ENCODE measurements at regions not wholly inside any gene's neighbourhood (a gene's known extent, or its start where the extent isn't known, plus 50 kb on each side); places are given as distances from the start of the nearest gene placed in this dataset.

DNA sequence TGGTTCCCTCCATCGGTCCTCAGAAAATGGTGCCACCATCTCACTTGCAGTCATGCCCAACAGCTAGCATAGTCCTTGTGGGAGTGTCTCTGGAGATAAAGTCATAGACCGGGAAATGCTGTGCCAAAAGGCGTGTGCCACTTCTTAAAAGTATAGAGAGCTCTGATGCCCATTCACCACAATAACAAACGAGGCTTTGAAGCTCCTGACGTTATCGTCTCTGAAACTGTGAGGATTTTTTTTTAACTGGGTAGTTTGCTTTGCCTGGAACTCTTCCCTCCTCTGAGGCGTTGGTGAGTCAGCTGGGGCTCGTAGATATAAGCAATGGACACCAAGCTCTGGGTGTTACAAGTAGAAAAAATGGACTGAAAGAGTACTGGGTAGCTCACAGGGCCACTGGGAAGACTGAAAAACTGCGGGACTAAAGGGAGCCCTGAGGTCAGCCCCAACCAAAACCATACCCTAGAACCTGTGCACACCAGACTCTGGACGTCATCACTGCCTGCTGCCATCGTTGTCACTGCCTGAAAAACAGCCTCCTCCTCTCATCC is 89.4 kb upstream of the TRIM2 start:
- no peaks in the 10 kb centered on the region for H3K4me1 Mint-ChIP-seq (ENCODE audit: low read depth, unreplicated experiment)
- Histone ChIP-seq H3K4me1 (peaks cover 11% of the 10 kb centered on the region), H3K9me3 (no peaks in the 10 kb centered on the region), H3K4me3 (ENCODE audit: low read depth, low read length) (no peak overlapping the region), H3K27me3 (replicated peaks; ENCODE audit: control insufficient read depth, insufficient read depth, low read length) (no peaks in the 10 kb centered on the region), H3K36me3 (ENCODE audit: control insufficient read depth, insufficient read depth, low read length) (no peaks in the 10 kb centered on the region)
- intact Hi-C loops (cut with micrococcal nuclease; ENCODE audit: unreplicated experiment): no loop called here
- H3K9me3 Mint-ChIP-seq (ENCODE audit: unreplicated experiment): no peaks in the 10 kb centered on the region
- no peak overlapping the region for H3K4me3 Mint-ChIP-seq (ENCODE audit: unreplicated experiment)
- no TSS peak for BruUV-seq (replicated peaks)
- ChIA-PET CTCF (no interaction called here), POLR2A (no interaction called here)
- H3K36me3 Mint-ChIP-seq (ENCODE audit: insufficient read depth, unreplicated experiment): peaks cover 5% of the 10 kb centered on the region
- no peaks in the 10 kb centered on the region for H3K27me3 Mint-ChIP-seq (ENCODE audit: insufficient read depth, unreplicated experiment)
- H3K27ac Mint-ChIP-seq (ENCODE audit: unreplicated experiment): peak overlapping the region; percentile 56
- DNase-seq: no peak
- TF ChIP-seq, protein P1, sequence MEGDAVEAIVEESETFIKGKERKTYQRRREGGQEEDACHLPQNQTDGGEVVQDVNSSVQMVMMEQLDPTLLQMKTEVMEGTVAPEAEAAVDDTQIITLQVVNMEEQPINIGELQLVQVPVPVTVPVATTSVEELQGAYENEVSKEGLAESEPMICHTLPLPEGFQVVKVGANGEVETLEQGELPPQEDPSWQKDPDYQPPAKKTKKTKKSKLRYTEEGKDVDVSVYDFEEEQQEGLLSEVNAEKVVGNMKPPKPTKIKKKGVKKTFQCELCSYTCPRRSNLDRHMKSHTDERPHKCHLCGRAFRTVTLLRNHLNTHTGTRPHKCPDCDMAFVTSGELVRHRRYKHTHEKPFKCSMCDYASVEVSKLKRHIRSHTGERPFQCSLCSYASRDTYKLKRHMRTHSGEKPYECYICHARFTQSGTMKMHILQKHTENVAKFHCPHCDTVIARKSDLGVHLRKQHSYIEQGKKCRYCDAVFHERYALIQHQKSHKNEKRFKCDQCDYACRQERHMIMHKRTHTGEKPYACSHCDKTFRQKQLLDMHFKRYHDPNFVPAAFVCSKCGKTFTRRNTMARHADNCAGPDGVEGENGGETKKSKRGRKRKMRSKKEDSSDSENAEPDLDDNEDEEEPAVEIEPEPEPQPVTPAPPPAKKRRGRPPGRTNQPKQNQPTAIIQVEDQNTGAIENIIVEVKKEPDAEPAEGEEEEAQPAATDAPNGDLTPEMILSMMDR (IDR thresholded peaks at IDR 0.05; ENCODE audit: insufficient read depth in 1 of 2, low read depth in 1 of 2, low read length in 1 of 2, severe bottlenecking in 1 of 2, unreplicated experiment in 1 of 2): no peak

DNA sequence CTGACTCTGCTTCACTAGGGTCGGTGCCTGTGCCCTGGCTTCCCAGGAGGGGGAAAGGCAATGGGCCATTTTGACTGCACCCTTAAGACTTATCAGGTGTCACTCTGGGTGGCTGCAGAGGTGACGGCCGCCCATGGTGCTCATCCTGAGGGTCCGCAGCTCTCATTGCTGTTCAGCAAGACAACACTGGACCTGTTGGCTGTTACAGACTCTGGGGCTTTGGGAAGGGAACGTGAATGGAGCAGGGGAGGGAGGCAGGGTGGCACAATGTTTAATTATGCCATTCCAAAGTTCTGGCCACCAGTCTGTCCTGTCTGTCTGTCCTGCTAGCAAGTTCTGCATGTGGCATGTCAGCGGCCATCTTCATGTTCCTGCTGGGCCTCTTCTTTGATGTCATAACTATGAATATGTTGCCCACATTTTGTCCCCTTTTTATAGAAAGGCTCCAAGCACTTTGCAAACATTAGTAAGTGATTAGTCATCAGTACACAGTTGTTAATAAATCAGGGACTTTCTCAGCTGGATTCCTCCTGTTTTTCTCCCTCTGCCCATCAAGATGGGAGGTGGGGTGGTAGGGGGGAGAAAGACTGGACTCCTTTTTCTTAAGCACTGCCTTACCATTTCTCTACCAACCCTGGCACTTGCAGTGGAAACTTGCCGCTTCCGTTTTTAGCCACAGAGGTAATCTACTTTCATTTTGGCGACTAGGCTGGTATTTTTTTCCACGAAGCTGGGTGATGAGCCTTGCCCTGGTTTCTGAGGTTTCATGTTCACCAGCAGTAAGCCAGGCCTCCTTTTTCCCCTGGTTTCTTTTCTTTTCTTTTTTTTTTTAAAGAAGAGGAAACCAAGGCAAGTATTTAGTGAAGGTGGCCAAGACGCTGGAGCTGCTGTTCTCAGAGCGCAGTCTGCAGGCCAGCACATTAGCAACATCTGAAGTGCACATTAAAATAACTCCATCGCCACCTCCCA is 88.6 kb upstream of the TRIM2 start:
- ChIA-PET CTCF (no interaction called here), POLR2A (no interaction called here)
- Histone ChIP-seq H3K4me1 (peaks cover 11% of the 10 kb centered on the region), H3K9me3 (no peaks in the 10 kb centered on the region), H3K4me3 (ENCODE audit: low read depth, low read length) (no peak overlapping the region), H3K36me3 (ENCODE audit: control insufficient read depth, insufficient read depth, low read length) (no peaks in the 10 kb centered on the region), H3K27me3 (replicated peaks; ENCODE audit: control insufficient read depth, insufficient read depth, low read length) (no peaks in the 10 kb centered on the region)
- no peaks in the 10 kb centered on the region for H3K4me1 Mint-ChIP-seq (ENCODE audit: low read depth, unreplicated experiment)
- no peaks in the 10 kb centered on the region for H3K9me3 Mint-ChIP-seq (ENCODE audit: unreplicated experiment)
- peak overlapping the region; percentile 56 for H3K27ac Mint-ChIP-seq (ENCODE audit: unreplicated experiment)
- TF ChIP-seq, protein P1 (IDR thresholded peaks at IDR 0.05; ENCODE audit: insufficient read depth in 1 of 2, low read depth in 1 of 2, low read length in 1 of 2, severe bottlenecking in 1 of 2, unreplicated experiment in 1 of 2): no peak
- peak overlapping the region; percentile 17 for H3K4me3 Mint-ChIP-seq (ENCODE audit: unreplicated experiment)
- H3K36me3 Mint-ChIP-seq (ENCODE audit: insufficient read depth, unreplicated experiment): peaks cover 5% of the 10 kb centered on the region
- BruUV-seq (replicated peaks): no TSS peak
- peak in 1 of 2 experiments; percentile 25 for DNase-seq
- intact Hi-C loops (cut with micrococcal nuclease; ENCODE audit: unreplicated experiment): no loop called here
- no peaks in the 10 kb centered on the region for H3K27me3 Mint-ChIP-seq (ENCODE audit: insufficient read depth, unreplicated experiment)

- DNase-seq: no peak
- CTCF ChIA-PET: no interaction called here
- no peaks in the 10 kb centered on the region for H3K27me3 Mint-ChIP-seq (ENCODE audit: insufficient read depth, unreplicated experiment)
- POLR2A ChIA-PET: no interaction called here
- H3K36me3 Mint-ChIP-seq (ENCODE audit: insufficient read depth, unreplicated experiment): peaks cover 5% of the 10 kb centered on the region
- TF ChIP-seq, protein P1 (IDR thresholded peaks at IDR 0.05; ENCODE audit: insufficient read depth in 1 of 2, low read depth in 1 of 2, low read length in 1 of 2, severe bottlenecking in 1 of 2, unreplicated experiment in 1 of 2): no peak
- BruUV-seq (replicated peaks): no TSS peak
- no peak overlapping the region for H3K4me3 Mint-ChIP-seq (ENCODE audit: unreplicated experiment)
- intact Hi-C loops (cut with micrococcal nuclease; ENCODE audit: unreplicated experiment): no loop called here
- H3K4me1 Mint-ChIP-seq (ENCODE audit: low read depth, unreplicated experiment): no peaks in the 10 kb centered on the region
- Histone ChIP-seq H3K36me3 (ENCODE audit: control insufficient read depth, insufficient read depth, low read length) (no peaks in the 10 kb centered on the region), H3K4me3 (ENCODE audit: low read depth, low read length) (no peak overlapping the region), H3K27me3 (replicated peaks; ENCODE audit: control insufficient read depth, insufficient read depth, low read length) (no peaks in the 10 kb centered on the region), H3K4me1 (peaks cover 11% of the 10 kb centered on the region), H3K9me3 (no peaks in the 10 kb centered on the region)
- no peaks in the 10 kb centered on the region for H3K9me3 Mint-ChIP-seq (ENCODE audit: unreplicated experiment)
- H3K27ac Mint-ChIP-seq (ENCODE audit: unreplicated experiment): no peak overlapping the region
Measured at GRCh38 chr4:153116291-153116680, 88.0 kb upstream of the TRIM2 start.

Measured in Caco-2 (cell line).